GM06990 (cell line): ENCODE measurements at regions not wholly inside any gene's neighbourhood (a gene's known extent, or its start where the extent isn't known, plus 50 kb on each side); places are given as distances from the start of the nearest gene placed in this dataset.

Experiments
- DNase-seq: peaks from one replicate; pipeline ENCODE4 v3.0.0-alpha.2; 2011; ENCODE audit not compliant: insufficient read length; ENCODE audit errors: extremely low read depth
- H3K27me3 ChIP-seq: replicated peaks from 2 replicates; pipeline ENCODE4 v1.6.0; 2011; ENCODE audit warnings: low read length; ENCODE audit not compliant: control insufficient read depth, insufficient read depth
- H3K36me3 ChIP-seq: 2 replicates; pipeline ENCODE4 v1.5.1; 2011; ENCODE audit warnings: low read length; ENCODE audit not compliant: control insufficient read depth, insufficient read depth
- H3K4me3 ChIP-seq: replicated peaks from 2 replicates; pipeline ENCODE4 v1.5.1; 2011; ENCODE audit warnings: low read depth, mild to moderate bottlenecking, control low read depth, low read length
- CTCF ChIP-seq: IDR thresholded peaks from 2 replicates; pipeline ENCODE4 v1.5.1; 2011; ENCODE audit warnings: low read length, control low read depth, mild to moderate bottlenecking, inconsistent platforms; ENCODE audit not compliant: insufficient read depth, poor library complexity, severe bottlenecking

GRCh38 chr2:12890066-12890465, 173.3 kb downstream of the TRIB2 start:
- no peak for DNase-seq
- Histone ChIP-seq H3K4me3 (no peak overlapping the region), H3K27me3 (no peaks in the 10 kb centered on the region; the same call in 1 of the 2 replicates), H3K36me3 (no peaks in the 10 kb centered on the region)
- no peak for TF ChIP-seq CTCF

DNA sequence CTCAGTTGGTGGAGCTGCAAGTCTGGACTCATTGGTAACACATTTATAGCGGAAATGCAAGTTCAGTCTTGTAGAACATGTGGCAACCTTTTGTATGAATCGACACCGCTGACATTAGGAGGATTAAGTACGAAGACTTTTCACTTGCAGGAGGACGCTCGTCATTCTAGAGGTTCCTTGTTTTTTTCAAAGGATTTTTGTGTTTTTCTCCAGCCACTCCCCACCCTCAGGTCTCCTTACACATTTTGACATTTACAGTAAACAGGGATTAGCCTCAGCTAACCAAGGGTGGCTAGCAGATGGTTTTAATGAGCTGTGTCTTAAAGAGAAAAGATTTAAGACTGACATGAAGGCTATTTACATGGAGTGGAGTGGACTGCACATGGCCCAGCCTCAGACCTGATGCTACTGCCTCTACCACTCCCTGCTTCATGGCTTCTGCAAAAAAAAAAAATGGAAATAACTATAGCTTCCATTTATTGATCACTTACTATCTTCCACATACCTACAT, 173.8 kb downstream of the TRIB2 start:
- Histone ChIP-seq H3K36me3 (no peaks in the 10 kb centered on the region), H3K4me3 (no peak overlapping the region), H3K27me3 (no peaks in the 10 kb centered on the region; the same call in 1 of the 2 replicates)
- TF ChIP-seq CTCF: no peak
- DNase-seq: no peak

DNA sequence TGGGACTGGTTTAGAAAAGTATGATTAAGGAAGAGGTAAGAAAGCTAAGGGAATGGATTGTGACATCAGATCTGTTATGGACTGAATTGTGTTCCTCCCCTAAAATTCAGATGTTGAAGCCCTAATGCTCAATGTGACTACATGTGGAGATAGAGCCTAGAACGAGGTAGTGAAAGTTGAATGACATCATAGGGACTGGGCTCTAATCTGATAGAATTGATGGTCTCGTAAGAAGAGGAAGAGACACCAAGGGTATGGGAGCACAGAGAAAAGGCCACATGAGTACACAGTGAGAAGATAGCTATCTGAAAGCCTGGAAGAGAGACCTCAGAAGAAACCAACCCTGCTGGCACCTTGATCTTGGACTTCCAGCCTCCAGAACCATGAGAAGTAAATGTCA, 178.3 kb downstream of the TRIB2 start:
- H3K36me3 ChIP-seq: no peaks in the 10 kb centered on the region
- DNase-seq: no peak
- no peak for TF ChIP-seq CTCF
- no peak overlapping the region for H3K4me3 ChIP-seq
- H3K27me3 ChIP-seq: no peaks in the 10 kb centered on the region

- no peak for TF ChIP-seq CTCF
- Histone ChIP-seq H3K4me3 (no peak overlapping the region), H3K27me3 (no peaks in the 10 kb centered on the region), H3K36me3 (no peaks in the 10 kb centered on the region)
- DNase-seq: no peak
Measured at GRCh38 chr2:12896318-12896982, 179.7 kb downstream of the TRIB2 start.

DNA sequence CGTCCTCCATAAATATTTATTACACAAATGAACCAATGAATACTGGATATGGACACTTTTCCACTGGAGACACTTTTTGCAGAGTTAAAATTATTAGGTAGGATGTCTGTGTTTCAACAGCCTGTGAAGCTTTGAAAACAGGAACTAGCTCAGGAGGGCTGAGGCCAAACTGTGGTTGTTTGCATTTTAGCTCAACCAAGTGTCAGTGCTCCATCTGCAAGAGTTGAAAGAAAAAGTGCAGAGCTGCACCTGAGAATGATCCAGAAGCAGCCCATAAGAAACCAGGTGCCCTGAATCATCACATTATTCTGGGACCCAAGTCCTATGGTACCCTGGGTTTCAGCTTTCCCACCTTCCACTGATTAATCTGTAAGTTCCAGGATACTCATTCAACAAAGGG, 180.4 kb downstream of the TRIB2 start:
- Histone ChIP-seq H3K27me3 (no peaks in the 10 kb centered on the region), H3K36me3 (no peaks in the 10 kb centered on the region), H3K4me3 (no peak overlapping the region)
- TF ChIP-seq CTCF: no peak
- no peak for DNase-seq

DNA sequence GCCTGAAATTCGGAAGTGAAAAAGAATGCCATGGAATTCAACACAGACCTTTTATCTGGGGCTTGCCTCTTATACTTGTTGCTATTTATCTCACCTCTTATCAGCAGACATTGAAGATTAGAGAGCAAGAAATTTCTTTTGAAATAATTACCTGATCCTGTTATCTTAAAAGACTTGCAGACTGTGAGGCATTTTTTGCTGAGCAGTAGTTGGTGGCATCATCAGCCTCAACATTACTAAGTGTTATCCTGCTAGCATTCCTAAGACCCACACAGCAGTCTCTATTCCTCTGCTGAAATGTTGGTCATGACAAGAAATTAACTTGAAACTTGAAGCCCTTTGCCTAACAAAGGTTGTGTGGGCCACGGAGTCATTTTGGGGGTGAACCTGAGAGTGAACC, 186.5 kb downstream of the TRIB2 start:
- no peak for DNase-seq
- H3K27me3 ChIP-seq: no peaks in the 10 kb centered on the region
- TF ChIP-seq CTCF: no peak
- H3K4me3 ChIP-seq: no peak overlapping the region
- no peaks in the 10 kb centered on the region for H3K36me3 ChIP-seq
